ENCODE measurements at regions not wholly inside any gene's neighbourhood (a gene's known extent, or its start where the extent isn't known, plus 50 kb on each side); places are given as distances from the start of the nearest gene placed in this dataset.

GRCh38 chr3:99199021-99199420 is 297.5 kb upstream of the DCBLD2 start:
- H3K27ac Mint-ChIP-seq, result no peak overlapping the region
- no peak overlapping the region for H3K4me3 Mint-ChIP-seq
- POLR2A ChIA-PET, result no interaction called here
- no peaks in the 10 kb centered on the region for H3K4me1 Mint-ChIP-seq (ENCODE audit: low read depth)
- no peaks in the 10 kb centered on the region for H3K9me3 Mint-ChIP-seq
- ATAC-seq, result no peak
- TF ChIP-seq, protein P1, sequence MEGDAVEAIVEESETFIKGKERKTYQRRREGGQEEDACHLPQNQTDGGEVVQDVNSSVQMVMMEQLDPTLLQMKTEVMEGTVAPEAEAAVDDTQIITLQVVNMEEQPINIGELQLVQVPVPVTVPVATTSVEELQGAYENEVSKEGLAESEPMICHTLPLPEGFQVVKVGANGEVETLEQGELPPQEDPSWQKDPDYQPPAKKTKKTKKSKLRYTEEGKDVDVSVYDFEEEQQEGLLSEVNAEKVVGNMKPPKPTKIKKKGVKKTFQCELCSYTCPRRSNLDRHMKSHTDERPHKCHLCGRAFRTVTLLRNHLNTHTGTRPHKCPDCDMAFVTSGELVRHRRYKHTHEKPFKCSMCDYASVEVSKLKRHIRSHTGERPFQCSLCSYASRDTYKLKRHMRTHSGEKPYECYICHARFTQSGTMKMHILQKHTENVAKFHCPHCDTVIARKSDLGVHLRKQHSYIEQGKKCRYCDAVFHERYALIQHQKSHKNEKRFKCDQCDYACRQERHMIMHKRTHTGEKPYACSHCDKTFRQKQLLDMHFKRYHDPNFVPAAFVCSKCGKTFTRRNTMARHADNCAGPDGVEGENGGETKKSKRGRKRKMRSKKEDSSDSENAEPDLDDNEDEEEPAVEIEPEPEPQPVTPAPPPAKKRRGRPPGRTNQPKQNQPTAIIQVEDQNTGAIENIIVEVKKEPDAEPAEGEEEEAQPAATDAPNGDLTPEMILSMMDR (IDR thresholded peaks at IDR 0.05), result no peak
- no peak for DNase-seq
- intact Hi-C loops (cut with micrococcal nuclease), result no loop called here
- H3K36me3 Mint-ChIP-seq (ENCODE audit: low read depth), result no peaks in the 10 kb centered on the region
- H3K27me3 Mint-ChIP-seq, result no peaks in the 10 kb centered on the region
- CTCF ChIA-PET, result no interaction called here

GRCh38 chr3:99191186-99191585 is 289.7 kb upstream of the DCBLD2 start:
- Mint-ChIP-seq H3K4me1 (ENCODE audit: low read depth) (no peaks in the 10 kb centered on the region), H3K4me3 (no peak overlapping the region), H3K9me3 (peaks cover 2% of the 10 kb centered on the region), H3K27ac (no peak overlapping the region), H3K36me3 (ENCODE audit: low read depth) (no peaks in the 10 kb centered on the region), H3K27me3 (no peaks in the 10 kb centered on the region)
- intact Hi-C loops (cut with micrococcal nuclease), result no loop called here
- no peak for DNase-seq
- no peak for ATAC-seq
- ChIA-PET CTCF (no interaction called here), POLR2A (no interaction called here)
- TF ChIP-seq, protein P1 (IDR thresholded peaks at IDR 0.05), result no peak

DNA sequence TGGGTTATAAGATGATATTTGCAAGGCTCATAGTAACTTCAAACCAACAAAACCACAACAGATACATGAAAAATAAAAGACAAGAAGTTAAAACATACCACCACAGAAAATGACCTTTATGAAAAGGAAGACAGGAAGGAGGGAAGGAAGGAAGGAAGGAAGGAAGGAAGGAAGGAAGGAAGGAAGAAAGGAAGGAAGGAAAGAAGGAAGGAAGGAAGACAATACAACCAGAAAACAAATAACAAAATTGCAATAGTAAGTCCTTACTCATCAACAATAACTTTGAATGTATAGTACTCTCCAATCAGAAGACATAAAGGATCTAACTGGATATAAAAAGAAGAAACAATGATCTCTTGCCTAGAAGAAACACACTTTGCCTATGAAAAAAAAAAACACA is 287.4 kb upstream of the DCBLD2 start:
- Mint-ChIP-seq H3K9me3 (peaks cover 2% of the 10 kb centered on the region), H3K4me3 (no peak overlapping the region), H3K27me3 (no peaks in the 10 kb centered on the region), H3K27ac (no peak overlapping the region), H3K36me3 (ENCODE audit: low read depth) (no peaks in the 10 kb centered on the region), H3K4me1 (ENCODE audit: low read depth) (no peaks in the 10 kb centered on the region)
- ChIA-PET POLR2A (no interaction called here), CTCF (no interaction called here)
- DNase-seq, result no peak
- intact Hi-C loops (cut with micrococcal nuclease), result no loop called here
- TF ChIP-seq, protein P1 (IDR thresholded peaks at IDR 0.05), result no peak
- no peak for ATAC-seq

- H3K36me3 Mint-ChIP-seq (ENCODE audit: low read depth), result no peaks in the 10 kb centered on the region
- TF ChIP-seq, protein P1 (IDR thresholded peaks at IDR 0.05), result no peak
- ATAC-seq (no peak), DNase-seq (no peak)
- H3K4me1 Mint-ChIP-seq (ENCODE audit: low read depth), result no peaks in the 10 kb centered on the region
- H3K4me3 Mint-ChIP-seq, result no peak overlapping the region
- no peaks in the 10 kb centered on the region for H3K27me3 Mint-ChIP-seq
- intact Hi-C loops (cut with micrococcal nuclease), result no loop called here
- ChIA-PET POLR2A (no interaction called here), CTCF (no interaction called here)
- H3K27ac Mint-ChIP-seq, result no peak overlapping the region
- H3K9me3 Mint-ChIP-seq, result peaks cover 2% of the 10 kb centered on the region
Observed at GRCh38 chr3:99186016-99186415, 284.5 kb upstream of the DCBLD2 start.

GRCh38 chr3:99176169-99176964 is 274.9 kb upstream of the DCBLD2 start:
- H3K27ac Mint-ChIP-seq, result no peak overlapping the region
- no peaks in the 10 kb centered on the region for H3K27me3 Mint-ChIP-seq
- CTCF ChIA-PET, result no interaction called here
- ATAC-seq (no peak), DNase-seq (no peak)
- no peaks in the 10 kb centered on the region for H3K36me3 Mint-ChIP-seq (ENCODE audit: low read depth)
- TF ChIP-seq, protein P1 (IDR thresholded peaks at IDR 0.05), result no peak
- POLR2A ChIA-PET, result no interaction called here
- intact Hi-C loops (cut with micrococcal nuclease), result no loop called here
- H3K4me1 Mint-ChIP-seq (ENCODE audit: low read depth), result no peaks in the 10 kb centered on the region
- no peaks in the 10 kb centered on the region for H3K9me3 Mint-ChIP-seq
- H3K4me3 Mint-ChIP-seq, result no peak overlapping the region
